ENCODE measurements at regions not wholly inside any gene's neighbourhood (a gene's known extent, or its start where the extent isn't known, plus 50 kb on each side); places are given as distances from the start of the nearest gene placed in this dataset.
"Not testable (repeated sequence)": the region's sequence is repeated elsewhere in the genome, so short reads cannot be mapped to it uniquely, and the experiment has no call there.

DNA sequence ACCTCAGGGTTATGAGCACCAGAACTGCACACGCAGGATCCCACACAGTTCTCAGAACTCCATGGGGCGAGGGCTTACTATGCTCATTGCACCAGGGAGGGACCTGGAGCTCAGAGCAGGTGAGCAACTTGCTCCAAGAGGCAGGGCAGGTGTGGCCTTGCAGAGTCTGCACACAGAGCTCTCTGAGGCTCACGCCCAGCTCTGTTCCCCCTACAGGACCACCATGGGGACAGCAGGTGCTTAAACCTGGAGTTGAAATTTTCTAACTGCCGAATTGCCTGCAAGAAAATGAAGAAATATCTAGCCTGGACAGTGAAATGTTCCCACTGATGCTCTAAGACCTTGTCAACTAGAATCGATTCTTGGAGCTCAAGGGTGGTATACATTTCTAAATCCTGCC lies 49.9 kb upstream of the MSMB start:
- not testable (repeated sequence) for DNase-seq (ENCODE audit: insufficient read length, low spot score); FAIRE-seq

- FAIRE-seq (no peak), DNase-seq (ENCODE audit: insufficient read length, low spot score) (no peak)
- TF ChIP-seq SPI1 (IDR thresholded peaks at IDR 0.05; ENCODE audit: low read depth, low read length) (no peak), POU2F2 (IDR thresholded peaks at IDR 0.05; ENCODE audit: low read depth, low read length) (no peak), POLR2AphosphoS5 (IDR thresholded peaks at IDR 0.05; ENCODE audit: low read depth, low read length) (no peak), POLR2A (IDR thresholded peaks at IDR 0.05; ENCODE audit: low read depth, low read length) (no peak), PAX5 (IDR thresholded peaks at IDR 0.05; ENCODE audit: insufficient read depth, low read length, severe bottlenecking) (no peak)
Measured at GRCh38 chr10:46096446-46096845, 50.4 kb upstream of the MSMB start.

- TF ChIP-seq PAX5 (IDR thresholded peaks at IDR 0.05; ENCODE audit: insufficient read depth, low read length, severe bottlenecking) (no peak), POLR2AphosphoS5 (IDR thresholded peaks at IDR 0.05; ENCODE audit: low read depth, low read length) (no peak), POLR2A (IDR thresholded peaks at IDR 0.05; ENCODE audit: low read depth, low read length) (no peak), TAF1 (IDR thresholded peaks at IDR 0.05; ENCODE audit: low read depth, low read length) (no peak)
- no peak for DNase-seq (ENCODE audit: insufficient read length, low spot score)
- no peak for FAIRE-seq
Measured at GRCh38 chr10:46096909-46097575, 51.0 kb upstream of the MSMB start.

DNA sequence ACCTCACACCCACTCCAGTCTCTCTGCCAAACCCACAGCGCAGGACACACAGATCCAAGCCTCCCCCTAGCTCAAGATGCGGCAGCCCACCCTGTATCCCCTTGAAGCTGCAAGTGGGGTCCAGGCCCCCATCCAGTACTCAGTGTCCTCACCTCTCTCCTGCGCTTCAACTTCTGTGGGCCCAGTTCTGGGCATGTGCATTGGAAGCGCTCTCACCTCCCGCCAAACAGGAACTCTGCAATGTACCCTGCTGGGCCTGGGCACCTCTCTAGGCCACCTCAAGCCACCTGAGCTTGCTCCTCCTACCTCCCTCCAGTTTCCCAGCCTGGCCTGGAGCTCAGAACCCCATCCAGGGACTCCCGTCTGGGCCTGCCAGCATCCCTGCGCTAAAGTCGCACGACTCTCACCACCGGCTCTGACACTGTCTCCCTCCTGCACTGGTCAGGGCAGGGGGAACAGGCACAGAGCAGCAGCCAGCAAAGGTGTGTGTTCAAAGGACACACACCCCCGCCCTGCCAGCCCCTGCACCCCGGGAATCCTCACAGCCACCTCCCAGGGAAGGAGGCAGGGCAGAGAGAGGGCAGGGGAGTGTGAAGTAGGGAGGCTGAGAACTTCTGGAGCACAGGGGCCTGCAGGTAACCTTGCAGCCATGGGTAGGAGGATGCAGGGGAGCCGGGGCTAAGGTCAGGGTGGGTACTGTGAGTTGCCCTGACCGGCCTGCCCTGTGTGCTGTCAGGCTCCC lies 51.7 kb upstream of the MSMB start:
- DNase-seq (ENCODE audit: insufficient read length, low spot score) (no peak), FAIRE-seq (no peak)
- TF ChIP-seq POLR2AphosphoS5 (IDR thresholded peaks at IDR 0.05; ENCODE audit: low read depth, low read length) (no peak), SPI1 (IDR thresholded peaks at IDR 0.05; ENCODE audit: low read depth, low read length) (no peak), TAF1 (IDR thresholded peaks at IDR 0.05; ENCODE audit: low read depth, low read length) (no peak), PAX5 (IDR thresholded peaks at IDR 0.05; ENCODE audit: insufficient read depth, low read length, severe bottlenecking) (no peak), POLR2A (IDR thresholded peaks at IDR 0.05; ENCODE audit: low read depth, low read length) (no peak), POU2F2 (IDR thresholded peaks at IDR 0.05; ENCODE audit: low read depth, low read length) (no peak)

DNA sequence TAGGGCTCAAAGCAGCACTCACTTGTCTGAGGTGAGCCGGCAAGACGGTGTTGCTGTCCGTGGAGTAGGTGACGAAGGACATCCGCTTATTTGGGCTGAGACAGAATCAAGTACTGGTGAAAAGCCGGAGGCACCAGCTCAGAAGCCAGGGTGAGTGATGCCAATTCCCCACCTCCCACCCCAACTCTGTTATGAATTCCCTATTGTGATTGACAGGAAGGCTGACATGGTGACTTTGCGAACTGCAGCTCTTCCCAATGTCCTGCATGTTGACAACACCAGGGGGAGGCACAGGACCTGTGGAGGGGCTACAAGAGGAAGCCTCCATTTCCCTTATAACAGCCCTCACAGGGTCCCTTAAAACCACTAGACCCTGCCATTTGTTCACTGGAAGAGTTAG lies 52.3 kb upstream of the MSMB start:
- DNase-seq (ENCODE audit: insufficient read length, low spot score) (no peak), FAIRE-seq (no peak)
- TF ChIP-seq SPI1 (IDR thresholded peaks at IDR 0.05; ENCODE audit: low read depth, low read length) (no peak), TAF1 (IDR thresholded peaks at IDR 0.05; ENCODE audit: low read depth, low read length) (no peak), POLR2A (IDR thresholded peaks at IDR 0.05; ENCODE audit: low read depth, low read length) (no peak), POLR2AphosphoS5 (IDR thresholded peaks at IDR 0.05; ENCODE audit: low read depth, low read length) (no peak), PAX5 (IDR thresholded peaks at IDR 0.05; ENCODE audit: insufficient read depth, low read length, severe bottlenecking) (no peak), POU2F2 (IDR thresholded peaks at IDR 0.05; ENCODE audit: low read depth, low read length) (no peak)

- DNase-seq (ENCODE audit: insufficient read length, low spot score); FAIRE-seq: not testable (repeated sequence)
Measured at GRCh38 chr10:46098925-46099324, 52.9 kb upstream of the MSMB start.

- FAIRE-seq (no peak), DNase-seq (ENCODE audit: insufficient read length, low spot score) (no peak)
- TF ChIP-seq SPI1 (IDR thresholded peaks at IDR 0.05; ENCODE audit: low read depth, low read length), result no peak
- TF ChIP-seq POLR2AphosphoS5 (IDR thresholded peaks at IDR 0.05; ENCODE audit: low read depth, low read length), result no peak
- TF ChIP-seq PAX5 (IDR thresholded peaks at IDR 0.05; ENCODE audit: insufficient read depth, low read length, severe bottlenecking), result no peak
- no peak for TF ChIP-seq TAF1 (IDR thresholded peaks at IDR 0.05; ENCODE audit: low read depth, low read length)
- TF ChIP-seq POLR2A (IDR thresholded peaks at IDR 0.05; ENCODE audit: low read depth, low read length), result no peak
- TF ChIP-seq POU2F2 (IDR thresholded peaks at IDR 0.05; ENCODE audit: low read depth, low read length), result no peak
Measured at GRCh38 chr10:46104071-46104585, 58.1 kb upstream of the MSMB start.

DNA sequence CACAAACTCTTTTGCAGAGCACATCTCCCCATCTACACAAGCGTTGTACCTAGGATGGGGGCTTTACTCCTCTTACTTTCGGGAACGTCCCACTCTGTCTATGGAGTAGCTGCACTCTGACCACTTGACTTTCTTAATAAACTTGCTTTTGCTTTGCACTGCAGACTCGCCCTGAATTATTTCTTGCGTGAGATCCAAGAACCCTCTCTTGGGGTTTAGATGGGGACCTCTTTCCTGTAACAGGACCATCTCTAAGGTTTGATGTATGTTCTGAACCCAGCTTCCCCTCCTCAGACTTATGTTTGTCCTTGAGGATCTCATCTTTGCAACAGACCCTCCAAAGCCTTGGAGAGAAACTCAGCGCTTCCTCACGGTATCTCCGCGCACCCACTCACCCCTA lies 59.3 kb upstream of the MSMB start:
- not testable (repeated sequence) for FAIRE-seq; DNase-seq (ENCODE audit: insufficient read length, low spot score)

- DNase-seq (ENCODE audit: insufficient read length, low spot score); FAIRE-seq: not testable (repeated sequence)
Measured at GRCh38 chr10:46105856-46106409, 59.9 kb upstream of the MSMB start.

GRCh38 chr10:46106410-46107255 lies 60.6 kb upstream of the MSMB start:
- TF ChIP-seq POLR2AphosphoS5 (IDR thresholded peaks at IDR 0.05; ENCODE audit: low read depth, low read length) (no peak), SPI1 (IDR thresholded peaks at IDR 0.05; ENCODE audit: low read depth, low read length) (no peak), TAF1 (IDR thresholded peaks at IDR 0.05; ENCODE audit: low read depth, low read length) (no peak), PAX5 (IDR thresholded peaks at IDR 0.05; ENCODE audit: insufficient read depth, low read length, severe bottlenecking) (no peak), POU2F2 (IDR thresholded peaks at IDR 0.05; ENCODE audit: low read depth, low read length) (no peak), POLR2A (IDR thresholded peaks at IDR 0.05; ENCODE audit: low read depth, low read length) (no peak)
- FAIRE-seq (no peak), DNase-seq (ENCODE audit: insufficient read length, low spot score) (no peak)

DNA sequence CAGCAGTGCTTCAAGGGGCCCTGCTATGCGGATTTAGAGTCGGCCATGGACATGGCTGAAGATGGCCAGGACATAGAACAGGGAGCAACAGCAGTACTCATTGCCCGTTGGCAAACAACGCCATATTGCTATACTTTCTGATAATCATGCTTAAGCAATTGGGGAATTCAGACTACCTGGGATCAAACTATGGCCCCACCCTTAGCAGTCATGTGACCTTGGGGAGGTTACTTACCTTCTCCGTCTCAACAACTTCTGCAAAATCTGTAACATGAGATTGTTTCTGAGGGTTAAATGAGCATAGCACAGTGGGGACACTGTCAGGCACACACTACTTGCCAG lies 62.1 kb upstream of the MSMB start:
- DNase-seq (ENCODE audit: insufficient read length, low spot score); FAIRE-seq: not testable (repeated sequence)

DNA sequence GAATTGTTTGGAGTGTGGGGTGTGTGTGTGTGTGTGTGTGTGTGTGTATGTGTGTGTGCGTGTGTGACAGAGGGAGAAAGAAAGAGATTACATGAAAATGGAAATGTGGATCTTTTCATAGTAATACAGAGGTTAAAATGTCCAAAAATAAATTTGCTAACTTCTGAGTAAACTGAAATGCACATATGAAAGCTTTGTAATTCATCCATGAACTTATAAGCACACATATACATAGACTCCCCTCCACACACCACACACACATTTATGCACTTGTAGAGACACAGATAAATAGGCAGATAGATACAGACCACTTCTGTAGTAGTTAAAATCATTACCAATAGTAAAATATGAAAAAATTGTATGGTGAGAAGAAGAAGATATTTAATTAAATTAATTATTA lies 108.2 kb upstream of the MSMB start:
- not testable (repeated sequence) for FAIRE-seq

GRCh38 chr10:46154683-46155082 lies 108.6 kb upstream of the MSMB start:
- not testable (repeated sequence) for FAIRE-seq; DNase-seq (ENCODE audit: insufficient read length, low spot score)

More for the DNA sequence above, 108.2 kb upstream of the MSMB start:
- DNase-seq (ENCODE audit: insufficient read length, low spot score), result not testable (repeated sequence)

DNA sequence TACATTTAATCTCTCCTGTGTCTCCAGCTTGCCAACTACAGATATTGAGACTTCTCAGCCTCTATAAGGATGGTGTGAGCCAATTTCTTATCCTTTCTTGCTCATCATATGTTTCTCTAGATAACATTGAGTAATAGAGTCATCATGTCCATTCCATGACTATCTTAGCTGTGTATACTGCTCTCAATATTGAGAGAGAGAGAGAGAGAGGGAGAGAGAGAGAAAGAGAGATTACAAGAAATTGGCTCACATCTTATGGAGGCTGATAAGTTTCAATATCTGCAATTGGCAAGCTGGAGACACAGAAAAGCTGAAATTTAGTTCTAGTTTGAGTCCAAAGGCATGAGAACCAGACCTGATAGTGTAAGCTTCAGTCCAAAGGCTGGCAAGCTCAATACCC lies 110.8 kb upstream of the MSMB start:
- not testable (repeated sequence) for DNase-seq (ENCODE audit: insufficient read length, low spot score); FAIRE-seq

Data from GM12891 (cell line).